ENCODE measurements at regions not wholly inside any gene's neighbourhood (a gene's known extent, or its start where the extent isn't known, plus 50 kb on each side); places are given as distances from the start of the nearest gene placed in this dataset.
"Not testable (repeated sequence)": the region's sequence is repeated elsewhere in the genome, so short reads cannot be mapped to it uniquely, and the experiment has no call there.

DNA sequence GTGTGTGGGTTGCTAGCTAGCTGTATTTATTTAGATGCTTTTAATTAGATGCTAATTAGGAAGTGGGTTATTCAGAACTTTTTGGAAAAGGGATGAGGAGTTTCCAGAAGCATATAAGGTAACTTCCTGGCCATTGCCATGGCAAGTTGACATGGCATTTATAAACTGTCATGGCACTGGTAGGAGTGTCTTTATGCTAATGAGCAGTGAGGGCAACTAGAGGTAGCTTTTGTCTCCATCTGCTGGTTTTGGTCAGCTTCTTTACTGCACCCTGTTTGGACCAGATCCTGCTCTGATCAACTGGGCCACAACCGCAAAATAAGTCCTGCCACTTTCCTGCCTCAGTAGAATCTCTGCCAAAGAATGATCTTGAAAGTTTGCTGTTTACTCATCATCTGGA, 105.5 kb downstream of the PPIAL4A start:
- TF ChIP-seq, protein P1, sequence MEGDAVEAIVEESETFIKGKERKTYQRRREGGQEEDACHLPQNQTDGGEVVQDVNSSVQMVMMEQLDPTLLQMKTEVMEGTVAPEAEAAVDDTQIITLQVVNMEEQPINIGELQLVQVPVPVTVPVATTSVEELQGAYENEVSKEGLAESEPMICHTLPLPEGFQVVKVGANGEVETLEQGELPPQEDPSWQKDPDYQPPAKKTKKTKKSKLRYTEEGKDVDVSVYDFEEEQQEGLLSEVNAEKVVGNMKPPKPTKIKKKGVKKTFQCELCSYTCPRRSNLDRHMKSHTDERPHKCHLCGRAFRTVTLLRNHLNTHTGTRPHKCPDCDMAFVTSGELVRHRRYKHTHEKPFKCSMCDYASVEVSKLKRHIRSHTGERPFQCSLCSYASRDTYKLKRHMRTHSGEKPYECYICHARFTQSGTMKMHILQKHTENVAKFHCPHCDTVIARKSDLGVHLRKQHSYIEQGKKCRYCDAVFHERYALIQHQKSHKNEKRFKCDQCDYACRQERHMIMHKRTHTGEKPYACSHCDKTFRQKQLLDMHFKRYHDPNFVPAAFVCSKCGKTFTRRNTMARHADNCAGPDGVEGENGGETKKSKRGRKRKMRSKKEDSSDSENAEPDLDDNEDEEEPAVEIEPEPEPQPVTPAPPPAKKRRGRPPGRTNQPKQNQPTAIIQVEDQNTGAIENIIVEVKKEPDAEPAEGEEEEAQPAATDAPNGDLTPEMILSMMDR (IDR thresholded peaks at IDR 0.05): not testable (repeated sequence)
- not testable (repeated sequence) for TF ChIP-seq SIN3A (IDR thresholded peaks at IDR 0.05; ENCODE audit: borderline replicate concordance, low read depth, low read length); YY1 (IDR thresholded peaks at IDR 0.05; ENCODE audit: low read depth)
- TF ChIP-seq, protein P2, sequence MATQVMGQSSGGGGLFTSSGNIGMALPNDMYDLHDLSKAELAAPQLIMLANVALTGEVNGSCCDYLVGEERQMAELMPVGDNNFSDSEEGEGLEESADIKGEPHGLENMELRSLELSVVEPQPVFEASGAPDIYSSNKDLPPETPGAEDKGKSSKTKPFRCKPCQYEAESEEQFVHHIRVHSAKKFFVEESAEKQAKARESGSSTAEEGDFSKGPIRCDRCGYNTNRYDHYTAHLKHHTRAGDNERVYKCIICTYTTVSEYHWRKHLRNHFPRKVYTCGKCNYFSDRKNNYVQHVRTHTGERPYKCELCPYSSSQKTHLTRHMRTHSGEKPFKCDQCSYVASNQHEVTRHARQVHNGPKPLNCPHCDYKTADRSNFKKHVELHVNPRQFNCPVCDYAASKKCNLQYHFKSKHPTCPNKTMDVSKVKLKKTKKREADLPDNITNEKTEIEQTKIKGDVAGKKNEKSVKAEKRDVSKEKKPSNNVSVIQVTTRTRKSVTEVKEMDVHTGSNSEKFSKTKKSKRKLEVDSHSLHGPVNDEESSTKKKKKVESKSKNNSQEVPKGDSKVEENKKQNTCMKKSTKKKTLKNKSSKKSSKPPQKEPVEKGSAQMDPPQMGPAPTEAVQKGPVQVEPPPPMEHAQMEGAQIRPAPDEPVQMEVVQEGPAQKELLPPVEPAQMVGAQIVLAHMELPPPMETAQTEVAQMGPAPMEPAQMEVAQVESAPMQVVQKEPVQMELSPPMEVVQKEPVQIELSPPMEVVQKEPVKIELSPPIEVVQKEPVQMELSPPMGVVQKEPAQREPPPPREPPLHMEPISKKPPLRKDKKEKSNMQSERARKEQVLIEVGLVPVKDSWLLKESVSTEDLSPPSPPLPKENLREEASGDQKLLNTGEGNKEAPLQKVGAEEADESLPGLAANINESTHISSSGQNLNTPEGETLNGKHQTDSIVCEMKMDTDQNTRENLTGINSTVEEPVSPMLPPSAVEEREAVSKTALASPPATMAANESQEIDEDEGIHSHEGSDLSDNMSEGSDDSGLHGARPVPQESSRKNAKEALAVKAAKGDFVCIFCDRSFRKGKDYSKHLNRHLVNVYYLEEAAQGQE (IDR thresholded peaks at IDR 0.05; ENCODE audit: low read depth, low read length): not testable (repeated sequence)

Data from SK-N-SH (cell line).